CD1c-positive myeloid dendritic cell (primary cell): ENCODE measurements at regions not wholly inside any gene's neighbourhood (a gene's known extent, or its start where the extent isn't known, plus 50 kb on each side); places are given as distances from the start of the nearest gene placed in this dataset.
A peak's percentile ranks its signal among the peaks of the same experiment; 100 is the strongest.

Experiments
- DNase-seq: peaks from one replicate; pipeline ENCODE4 v3.0.0-alpha.2; 2016; ENCODE audit errors: extremely low spot score

GRCh38 chr10:110355141-110355831 is 50.6 kb upstream of the SMNDC1 start:
- DNase-seq = no peak

GRCh38 chr10:110355922-110356627 is 51.4 kb upstream of the SMNDC1 start:
- DNase-seq = no peak

DNA sequence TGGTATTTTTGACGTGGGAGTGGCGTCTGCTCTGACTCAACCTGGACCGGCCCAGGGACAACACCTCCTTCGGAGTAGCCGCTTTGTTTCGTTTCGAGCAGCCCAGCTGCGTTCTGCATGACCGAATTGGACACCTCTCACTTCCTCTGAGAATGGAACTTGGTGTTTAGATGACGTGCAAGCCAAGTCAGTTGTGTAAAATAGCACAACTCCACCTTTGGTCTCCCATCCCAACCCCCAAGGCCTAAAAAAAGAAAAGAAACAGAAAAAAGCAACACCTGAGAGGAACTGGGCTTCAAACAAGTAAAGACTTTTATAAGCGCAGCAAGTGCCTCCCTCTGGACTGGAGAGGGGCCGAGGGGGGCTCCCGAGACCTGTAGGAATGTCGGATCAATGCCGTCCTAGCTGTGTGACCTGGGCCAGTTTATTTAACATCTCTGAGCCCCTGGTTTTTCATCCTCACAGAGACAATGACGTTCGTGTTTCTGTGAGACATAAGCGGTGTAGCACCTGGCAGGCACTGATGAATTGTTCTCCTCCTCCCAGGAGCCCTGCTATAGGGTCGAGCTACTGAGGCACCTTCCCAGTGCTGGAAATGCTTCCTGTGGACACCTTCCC is 52.0 kb upstream of the SMNDC1 start:
- DNase-seq = peak; percentile 75

- DNase-seq = no peak
These were observed 52.6 kb upstream of the SMNDC1 start for GRCh38 chr10:110357252-110357780.

DNA sequence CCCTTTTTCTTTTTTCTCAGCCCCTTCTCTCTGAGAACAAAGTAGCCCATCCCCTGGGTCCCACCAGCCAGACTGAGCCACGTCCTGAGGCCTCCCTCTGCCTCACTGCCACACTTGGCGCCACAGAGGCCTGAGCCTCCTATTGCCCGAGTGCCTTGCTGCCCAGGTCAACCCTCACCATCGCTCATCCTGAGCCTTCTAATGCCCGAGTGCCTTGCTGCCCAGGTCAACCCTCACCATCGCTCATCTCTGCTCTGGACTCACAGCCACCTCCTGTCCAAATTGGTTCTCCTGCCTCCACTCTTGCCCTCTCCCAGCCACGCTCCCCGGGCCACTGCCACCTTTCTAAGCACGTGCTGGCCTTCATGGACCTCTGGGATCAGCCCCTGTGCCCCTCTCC is 53.2 kb upstream of the SMNDC1 start:
- DNase-seq = no peak

DNA sequence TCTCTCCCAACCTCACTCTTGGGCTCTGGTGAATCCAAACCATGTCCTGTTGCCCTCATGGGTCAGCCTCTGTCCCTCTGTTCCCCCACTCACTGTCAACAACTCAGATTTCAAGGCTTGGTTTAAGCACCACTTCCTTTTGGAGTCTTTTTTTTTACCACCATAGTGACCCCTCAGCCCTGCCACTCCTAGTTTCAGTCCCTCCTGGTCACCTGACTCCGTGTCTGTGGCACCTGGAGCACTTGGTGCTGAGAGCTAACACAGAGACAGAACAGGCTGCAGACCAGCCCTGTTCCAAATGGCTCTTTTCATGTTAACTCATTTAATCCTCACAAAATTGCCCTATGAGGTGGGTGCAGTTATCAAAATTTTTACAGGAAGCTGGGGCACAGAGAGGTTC is 53.6 kb upstream of the SMNDC1 start:
- no peak for DNase-seq

DNA sequence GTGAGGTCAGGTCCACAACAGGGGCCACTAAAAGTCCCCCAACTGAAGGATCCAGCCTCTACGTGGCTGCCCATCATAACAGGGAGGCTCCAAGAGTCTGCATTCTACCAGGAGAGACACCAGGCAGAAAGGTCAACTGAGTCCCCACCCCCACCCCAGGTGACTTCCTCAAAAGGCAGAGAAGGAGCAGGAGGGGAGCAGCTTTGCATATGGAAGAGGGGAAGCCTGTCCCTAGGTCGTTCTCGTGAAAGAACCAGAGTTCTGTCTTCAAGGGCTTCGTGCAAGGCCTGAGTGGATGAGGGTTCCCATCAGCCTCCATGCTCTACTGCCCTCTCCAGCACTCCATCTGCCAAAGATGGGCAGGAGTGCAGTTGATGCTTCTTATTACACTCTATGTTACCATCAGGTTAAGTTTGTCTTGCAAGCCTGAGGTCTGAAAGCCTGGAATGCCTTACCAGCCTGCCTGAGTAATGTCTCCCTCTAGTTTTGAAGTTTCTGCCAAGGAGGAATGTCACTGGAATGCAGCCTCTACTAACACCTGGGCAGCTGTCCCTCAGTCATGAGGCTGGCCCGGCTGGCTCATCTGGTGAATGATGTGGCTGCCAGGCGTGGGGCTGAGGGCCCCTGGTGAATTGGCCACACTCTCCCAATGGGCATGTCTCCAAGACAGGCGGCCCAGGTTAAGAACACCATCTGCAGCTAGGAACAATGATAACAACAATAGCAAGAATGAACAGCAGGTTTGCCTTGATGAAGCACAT is 54.3 kb upstream of the SMNDC1 start:
- no peak for DNase-seq

GRCh38 chr10:110360857-110361474 is 56.2 kb upstream of the SMNDC1 start:
- DNase-seq = no peak

DNA sequence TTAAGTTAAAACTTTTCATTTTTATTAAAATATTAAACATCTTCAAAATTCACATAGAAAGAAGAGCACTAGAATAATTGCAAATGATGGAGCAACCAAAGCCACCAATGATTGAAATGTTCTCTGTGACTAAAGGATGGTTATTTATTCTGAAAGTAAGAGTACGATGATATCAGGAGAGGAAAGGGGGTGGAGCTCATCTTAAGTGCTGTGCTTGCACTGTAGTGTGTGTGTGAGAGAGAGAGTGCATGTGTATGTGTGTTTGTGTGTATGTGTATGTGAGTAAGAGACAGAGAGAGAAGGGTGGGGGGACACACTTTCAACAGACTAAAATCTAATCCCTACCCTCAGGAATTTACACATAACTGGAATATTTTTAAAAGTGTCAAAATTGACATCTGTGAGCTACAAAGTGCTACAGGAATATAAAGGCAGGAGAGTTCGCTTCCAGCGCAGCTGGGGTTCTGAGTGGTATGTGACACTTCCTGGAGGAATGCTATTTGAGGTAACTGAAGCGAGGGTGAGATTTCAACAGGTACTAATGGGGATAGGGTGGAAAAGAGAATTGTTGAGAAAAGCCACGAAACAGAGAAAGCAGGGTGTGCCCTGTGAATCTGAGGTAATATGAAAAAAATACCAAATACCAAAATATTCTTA is 57.2 kb upstream of the SMNDC1 start:
- DNase-seq = no peak

DNA sequence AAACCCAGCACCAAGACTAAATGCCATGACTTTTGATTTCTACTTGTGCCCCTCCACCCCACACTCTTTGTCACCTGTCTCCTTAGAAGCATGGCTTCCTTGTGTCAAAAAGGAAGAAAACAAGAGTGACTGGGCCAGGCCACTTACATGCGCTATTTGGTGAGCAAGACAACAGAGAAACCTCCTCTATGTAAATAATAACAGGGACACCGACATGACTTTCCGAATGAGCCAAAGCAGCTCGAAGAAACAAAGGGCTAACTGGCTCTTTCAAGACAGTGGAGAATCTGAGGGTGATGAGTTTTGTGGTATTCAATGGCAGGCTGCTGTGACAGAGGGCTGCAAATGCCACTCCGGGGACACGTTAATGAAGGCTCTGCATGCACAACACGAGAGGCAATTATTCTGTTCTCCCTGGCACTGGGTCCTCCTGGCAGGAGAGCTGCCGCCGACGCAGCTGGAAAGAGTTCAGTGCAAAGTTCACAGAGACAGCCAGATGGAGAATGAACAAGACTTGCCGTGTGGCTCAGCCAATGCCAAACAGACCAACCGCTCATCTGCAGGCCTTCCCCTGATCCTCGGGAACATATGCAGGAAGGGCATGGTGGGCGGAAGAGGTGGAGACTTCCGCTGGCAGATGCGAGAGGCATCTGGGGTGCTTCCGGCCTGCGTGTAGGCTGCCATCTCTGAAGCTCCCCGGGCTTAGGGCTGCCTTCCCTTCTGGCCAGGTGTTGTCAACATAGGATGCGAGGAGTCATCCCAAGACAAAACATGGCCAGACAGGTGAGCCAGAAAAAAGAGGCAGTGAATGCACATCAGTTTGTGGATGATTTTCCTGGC is 59.1 kb upstream of the SMNDC1 start:
- DNase-seq = no peak

GRCh38 chr10:110364531-110364937 is 59.8 kb upstream of the SMNDC1 start:
- DNase-seq = no peak

DNA sequence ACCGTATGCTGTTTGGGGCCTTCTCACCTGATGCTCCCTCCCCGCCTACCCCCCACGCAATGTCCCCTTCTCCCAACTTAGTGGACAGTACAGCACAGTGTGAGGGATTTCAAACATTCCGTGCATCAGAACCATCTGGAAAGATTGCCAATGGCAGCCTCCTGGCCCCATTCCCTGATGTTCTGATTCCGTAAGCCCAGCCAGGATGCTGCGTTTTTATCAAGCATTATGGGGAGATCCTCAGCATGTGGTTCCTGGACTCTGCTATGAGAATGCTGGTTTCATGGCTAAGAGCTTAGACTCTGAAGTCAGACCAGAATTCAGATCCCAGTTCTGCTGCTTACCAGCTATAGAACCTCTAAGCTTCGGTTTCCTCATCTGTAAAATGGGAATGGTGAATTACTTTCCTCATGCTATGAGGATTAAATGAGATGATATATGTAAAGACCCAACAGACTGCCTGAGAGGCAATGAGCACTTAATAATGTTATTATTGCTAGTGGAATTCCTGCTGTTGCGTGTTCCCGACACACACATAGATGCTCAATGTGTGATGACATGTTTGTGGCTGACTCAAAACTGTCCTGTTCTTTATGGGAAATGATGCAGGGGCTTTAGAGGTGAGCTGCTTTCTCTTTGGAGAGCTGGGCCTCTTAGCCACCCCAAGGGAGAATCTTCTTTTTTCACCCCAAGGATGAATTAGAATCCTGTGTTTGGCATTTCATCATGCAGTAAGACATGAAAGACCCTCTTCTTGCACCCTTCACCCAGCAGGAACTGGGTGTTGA is 60.8 kb upstream of the SMNDC1 start:
- no peak for DNase-seq

GRCh38 chr10:110366635-110367034 is 61.9 kb upstream of the SMNDC1 start:
- DNase-seq = no peak

GRCh38 chr10:110368002-110368401 is 63.3 kb upstream of the SMNDC1 start:
- DNase-seq = no peak

- DNase-seq = no peak
These were observed 63.8 kb upstream of the SMNDC1 start for GRCh38 chr10:110368556-110368955.

DNA sequence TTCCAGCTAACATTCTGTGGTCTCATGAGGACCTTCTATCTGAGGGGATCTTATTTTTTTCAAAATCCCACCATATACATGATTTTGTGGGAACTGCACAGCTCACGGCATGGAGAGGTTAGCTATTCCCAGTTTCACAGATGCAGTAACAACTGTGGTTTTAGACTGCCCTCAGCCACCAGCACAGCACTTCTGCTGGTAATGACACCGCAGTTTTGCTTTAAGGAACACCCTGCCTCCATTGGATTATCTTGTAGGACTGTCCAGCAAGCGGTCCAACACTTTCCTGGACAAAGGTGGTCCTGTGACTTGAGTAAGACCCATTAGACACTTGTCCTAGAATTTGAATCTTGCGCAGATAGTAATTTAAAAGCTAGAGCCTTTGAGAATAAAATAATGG is 65.3 kb upstream of the SMNDC1 start:
- no peak for DNase-seq

DNA sequence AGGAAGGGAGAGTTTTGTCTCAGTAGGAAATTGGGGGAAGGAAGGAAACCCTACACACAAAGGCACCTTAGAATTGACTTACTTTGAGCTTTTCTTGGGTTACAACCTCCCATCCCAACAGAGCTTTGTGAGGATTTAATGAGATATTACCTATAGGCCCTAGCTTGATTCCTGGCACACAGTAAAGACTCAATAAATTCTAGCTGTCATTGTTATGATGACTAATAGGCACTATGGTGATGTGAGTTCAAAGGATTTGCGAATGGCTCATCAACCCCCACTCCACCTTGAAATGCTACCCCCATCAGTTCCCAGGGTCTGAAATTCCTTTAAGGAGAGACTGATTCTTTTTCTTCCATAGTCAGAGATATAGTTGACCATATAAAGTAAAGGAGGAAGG is 67.9 kb upstream of the SMNDC1 start:
- DNase-seq = no peak

GRCh38 chr10:110373059-110373458 is 68.3 kb upstream of the SMNDC1 start:
- DNase-seq = no peak

DNA sequence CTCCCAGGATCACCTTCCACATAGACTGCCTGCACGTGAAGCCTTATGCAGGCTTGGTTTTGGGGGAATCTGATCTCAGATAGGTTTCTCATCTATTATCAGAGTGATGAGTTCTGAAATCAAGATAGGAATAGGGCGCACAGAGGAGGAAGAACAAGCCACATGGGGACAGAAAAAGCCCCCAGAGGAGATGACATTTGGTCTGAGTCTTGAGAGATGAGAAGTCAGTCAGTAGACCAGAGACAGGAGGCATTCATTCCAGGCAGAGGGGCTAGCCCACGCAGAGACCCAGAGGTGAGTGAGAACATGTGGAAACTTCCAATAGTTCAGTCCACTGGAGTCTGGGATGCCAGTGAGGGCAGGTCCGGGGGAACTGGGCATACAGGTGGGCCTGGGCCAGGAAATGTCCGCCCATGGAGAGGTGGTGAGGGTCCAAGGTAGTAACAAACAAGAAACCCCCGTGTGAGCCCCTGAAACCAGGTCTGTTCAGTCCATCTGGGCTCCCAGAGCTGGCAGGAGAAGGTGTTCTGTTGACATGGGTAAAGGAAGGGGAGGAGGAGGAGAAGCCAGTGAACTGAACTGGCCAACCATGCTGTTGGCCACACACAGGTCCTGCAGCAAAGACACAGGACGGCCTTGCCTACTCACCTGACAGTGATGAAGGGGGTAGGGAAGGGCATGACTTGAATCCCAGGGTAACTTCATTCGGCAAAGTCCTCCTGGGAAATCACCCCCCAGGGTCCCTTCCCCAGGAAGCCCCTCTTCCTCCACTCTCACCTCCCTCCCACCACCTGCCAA is 69.3 kb upstream of the SMNDC1 start:
- DNase-seq = no peak
